GM21717 (cell line): ENCODE measurements at regions not wholly inside any gene's neighbourhood (a gene's known extent, or its start where the extent isn't known, plus 50 kb on each side); places are given as distances from the start of the nearest gene placed in this dataset.
"Not testable (repeated sequence)": the region's sequence is repeated elsewhere in the genome, so short reads cannot be mapped to it uniquely, and the experiment has no call there.

Experiments used
- ATAC-seq: cut with Tn5 transposase; IDR thresholded peaks from one replicate; pipeline ENCODE4 v1.9.1; 2021; ENCODE audit warnings: mild to moderate bottlenecking, moderate library complexity; ENCODE audit not compliant: unreplicated experiment

DNA sequence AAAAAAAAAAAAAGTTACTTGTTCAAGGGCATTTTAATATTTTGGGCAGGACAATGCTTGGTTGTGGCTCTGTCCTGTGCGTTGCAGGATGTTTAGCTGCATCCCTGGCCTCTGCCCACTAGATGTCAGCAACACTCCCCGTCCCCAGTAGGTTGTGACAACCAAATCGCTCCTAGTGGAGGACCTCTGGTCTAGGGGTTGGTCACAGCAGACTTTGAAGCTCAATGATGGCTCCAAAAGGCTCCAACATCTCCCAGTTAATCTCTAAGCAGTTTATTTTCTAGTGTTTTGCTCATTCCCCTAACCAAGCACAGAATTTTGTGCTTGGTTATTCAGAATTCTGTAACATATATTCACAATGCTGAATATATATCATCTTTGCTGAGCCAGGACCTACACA is 67.0 kb downstream of the CHRNA1 start:
- peak; percentile 91 for ATAC-seq

DNA sequence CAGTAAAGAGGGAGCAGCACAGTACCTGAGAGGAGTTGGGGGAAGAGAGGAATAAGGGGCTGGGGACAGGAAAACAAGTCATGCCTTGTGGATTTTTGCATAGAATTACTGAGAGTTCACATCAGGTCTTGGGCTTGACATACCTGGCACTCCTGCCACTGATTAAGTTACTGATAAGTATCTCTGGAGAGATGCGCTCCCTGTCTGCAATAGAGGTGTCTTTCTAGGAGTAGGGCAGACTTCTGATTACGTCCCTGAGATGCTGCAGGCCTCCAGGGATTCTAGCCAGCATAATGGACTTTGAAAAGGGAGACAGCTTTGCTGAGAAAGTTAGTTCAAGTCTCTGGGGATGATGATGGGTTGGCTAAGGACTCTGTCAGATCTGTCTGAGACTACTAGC is 69.4 kb downstream of the CHRNA1 start:
- no peak for ATAC-seq

DNA sequence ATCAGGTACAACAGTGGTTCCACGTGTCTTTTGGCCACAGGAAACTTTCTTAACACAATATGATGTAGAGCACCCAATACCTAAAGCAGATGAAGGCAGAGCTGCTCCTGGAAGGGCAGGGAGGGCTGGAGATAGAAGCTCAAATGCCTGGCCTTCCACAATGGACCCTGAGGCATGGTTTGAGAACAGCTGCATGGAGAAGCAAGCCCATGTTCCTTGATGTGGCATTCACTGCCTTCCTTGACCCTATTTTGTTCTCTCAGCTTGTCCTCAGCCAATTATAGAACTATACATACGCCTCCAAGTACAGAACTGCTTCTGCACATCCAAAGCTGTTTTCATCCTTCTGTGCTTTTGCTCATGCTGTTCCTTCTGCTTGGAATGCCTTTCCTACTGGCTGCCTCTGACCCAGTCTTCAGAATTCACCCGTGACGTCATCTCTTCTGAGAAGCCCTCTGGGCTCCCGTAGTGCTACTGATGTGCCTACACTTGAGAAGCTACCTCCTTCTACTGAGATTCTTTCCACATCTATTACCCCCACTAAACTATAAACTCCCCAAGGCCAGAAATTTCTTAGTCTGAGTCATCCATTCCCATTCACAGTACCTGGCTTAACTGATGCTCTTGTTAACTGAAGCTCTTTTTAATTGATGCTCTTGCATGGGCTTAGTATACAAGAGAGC is 69.9 kb downstream of the CHRNA1 start:
- ATAC-seq = no peak

DNA sequence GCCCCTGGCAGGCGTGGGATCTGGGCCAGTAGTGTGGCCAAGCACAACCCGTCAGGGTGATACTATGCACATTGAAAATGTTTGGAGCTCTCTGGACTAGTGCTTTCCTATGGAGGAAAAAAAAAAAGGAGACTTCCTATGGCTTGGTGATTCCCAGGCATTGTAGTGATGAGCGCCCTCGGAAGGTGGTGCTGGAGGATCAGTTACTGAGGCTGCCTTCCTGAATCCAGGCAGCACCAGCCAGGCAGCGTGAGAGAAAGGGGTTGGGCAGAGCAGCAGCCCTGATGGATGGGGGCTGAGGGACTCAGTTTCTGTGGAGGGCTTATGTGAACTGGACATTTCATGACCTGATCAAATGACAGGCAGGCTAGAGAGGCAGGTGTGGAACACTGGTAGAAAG is 70.9 kb downstream of the CHRNA1 start:
- ATAC-seq = no peak

DNA sequence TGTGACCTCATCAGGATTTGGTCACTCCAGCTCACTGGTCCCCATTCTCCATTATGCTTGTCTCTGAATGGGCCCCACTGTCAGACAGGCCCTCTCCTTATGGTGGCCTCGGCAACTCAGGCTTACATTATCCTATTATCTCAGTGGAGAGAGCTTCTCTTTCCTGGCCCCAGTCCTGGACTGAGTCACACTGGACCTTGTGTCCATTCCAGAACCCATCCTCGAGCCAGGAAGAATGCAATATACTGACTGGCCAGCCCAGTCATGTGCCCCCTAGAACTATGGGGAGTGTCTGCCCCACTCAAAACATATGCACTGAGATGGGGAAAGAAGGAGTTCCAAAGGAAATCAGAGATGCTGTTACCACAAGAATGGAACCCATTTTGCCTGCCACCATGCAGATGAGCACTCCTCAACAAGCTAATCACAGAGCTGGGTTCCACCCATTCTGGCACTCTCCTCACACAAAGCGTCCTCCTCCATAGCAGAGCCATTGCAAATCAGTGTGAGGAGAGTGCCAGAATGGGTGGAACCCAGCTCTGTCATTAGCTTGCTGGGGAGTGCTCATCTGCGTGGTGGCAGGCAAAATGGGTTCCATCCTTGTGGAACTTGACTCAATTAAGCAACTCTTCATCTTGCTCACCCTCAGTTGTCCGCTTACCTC is 71.9 kb downstream of the CHRNA1 start:
- ATAC-seq = no peak

DNA sequence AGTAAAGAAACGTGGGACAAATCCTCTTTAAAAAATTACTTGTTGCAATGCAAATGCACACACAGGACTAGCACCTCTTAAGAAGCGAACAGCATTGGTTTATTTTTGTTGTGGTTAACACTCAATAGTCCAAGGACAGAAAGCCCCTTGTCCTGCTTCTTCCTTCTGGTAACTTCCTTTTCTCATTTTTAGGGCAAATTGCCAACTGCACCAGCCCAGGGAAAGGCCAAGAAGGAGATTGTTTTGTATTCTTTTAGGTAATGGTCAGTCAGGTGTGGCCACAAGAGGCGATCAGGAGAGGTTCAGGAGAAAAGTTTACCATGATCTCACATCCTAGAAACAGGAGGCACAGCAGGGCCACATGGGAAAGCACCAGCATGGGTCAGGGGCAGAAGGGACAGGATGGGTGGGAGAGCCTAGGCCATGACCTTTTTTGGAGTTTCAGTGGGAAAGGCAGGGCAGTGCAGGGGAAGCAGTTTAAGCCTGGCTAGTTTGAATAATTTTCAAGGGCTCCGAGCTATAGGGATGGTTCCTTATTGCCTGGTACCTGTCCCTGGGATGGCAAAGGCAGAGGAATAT is 73.0 kb downstream of the CHRNA1 start:
- ATAC-seq = no peak

DNA sequence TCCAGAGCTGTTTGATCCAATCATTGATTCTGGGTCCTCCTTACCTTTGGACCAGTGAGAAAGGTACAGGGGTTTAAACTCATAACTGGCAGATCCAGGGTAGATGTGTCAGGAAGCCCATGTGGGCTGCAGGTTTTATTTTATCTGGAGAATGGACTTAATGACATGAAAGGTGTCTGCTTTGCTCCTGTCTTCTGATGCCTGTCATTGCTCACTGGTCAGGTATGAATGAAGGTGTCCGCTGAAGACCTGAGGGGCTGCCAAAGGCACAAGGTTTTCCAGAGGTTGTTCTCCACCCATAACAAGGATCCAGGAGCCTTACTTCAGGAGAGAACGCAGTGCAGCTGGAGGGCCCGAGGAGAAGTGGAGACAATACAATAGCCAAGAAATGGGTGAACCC is 74.2 kb downstream of the CHRNA1 start:
- no peak for ATAC-seq

DNA sequence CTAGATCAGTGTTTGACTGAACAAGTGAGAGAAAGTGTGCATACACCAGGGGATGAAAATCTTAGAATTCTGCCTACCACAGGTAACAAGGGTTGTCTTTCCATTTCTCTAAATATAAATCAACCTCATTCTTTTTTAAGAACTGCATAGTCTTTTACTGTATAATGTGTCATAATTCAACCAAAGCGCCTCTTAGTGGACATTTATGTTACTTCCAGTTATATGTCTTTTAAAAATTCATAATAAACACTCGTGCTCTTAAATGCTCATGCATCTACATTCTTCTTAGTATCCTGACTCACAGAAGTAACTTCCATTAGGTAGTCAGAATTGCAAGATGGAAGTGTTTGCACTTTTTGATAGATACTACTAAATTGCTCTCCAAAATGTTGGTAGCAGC is 76.2 kb downstream of the CHRNA1 start:
- ATAC-seq = no peak

DNA sequence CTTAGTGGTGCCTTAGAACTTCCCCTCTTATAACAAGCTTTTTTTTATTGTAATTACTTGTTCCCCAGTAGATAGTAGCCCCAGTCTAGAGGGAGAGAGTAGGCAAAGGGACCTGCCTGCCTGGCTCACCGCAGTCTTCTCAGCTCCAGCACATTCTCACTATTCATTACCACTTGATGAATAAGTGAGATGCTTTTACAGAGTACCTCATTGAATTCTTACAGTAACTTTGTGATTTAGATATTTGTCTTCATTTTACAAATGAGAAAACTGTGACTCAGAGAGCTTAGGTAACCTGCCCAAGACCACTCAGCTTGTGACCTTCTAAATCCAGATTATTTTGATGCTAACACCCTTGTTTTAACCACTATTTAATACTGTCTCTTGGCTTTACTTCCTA is 77.8 kb downstream of the CHRNA1 start:
- ATAC-seq = no peak

DNA sequence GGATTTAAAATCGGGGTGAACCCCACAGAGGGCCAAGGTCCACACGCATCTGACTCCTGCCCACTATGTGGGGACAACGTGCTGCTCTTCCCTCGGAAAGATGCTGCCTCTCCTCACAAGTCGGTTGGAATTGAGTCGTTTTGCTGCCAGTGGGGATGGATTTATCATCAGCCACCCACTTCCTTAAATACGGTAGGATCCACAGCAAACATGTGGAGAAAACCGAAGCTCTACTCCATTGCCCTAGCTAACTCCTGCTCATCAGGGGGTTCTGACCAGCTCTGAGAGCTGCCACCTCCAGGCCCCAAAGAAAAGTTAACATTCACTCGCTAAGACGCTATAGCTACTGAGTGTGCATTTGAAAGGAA is 80.9 kb downstream of the CHRNA1 start:
- ATAC-seq = no peak

DNA sequence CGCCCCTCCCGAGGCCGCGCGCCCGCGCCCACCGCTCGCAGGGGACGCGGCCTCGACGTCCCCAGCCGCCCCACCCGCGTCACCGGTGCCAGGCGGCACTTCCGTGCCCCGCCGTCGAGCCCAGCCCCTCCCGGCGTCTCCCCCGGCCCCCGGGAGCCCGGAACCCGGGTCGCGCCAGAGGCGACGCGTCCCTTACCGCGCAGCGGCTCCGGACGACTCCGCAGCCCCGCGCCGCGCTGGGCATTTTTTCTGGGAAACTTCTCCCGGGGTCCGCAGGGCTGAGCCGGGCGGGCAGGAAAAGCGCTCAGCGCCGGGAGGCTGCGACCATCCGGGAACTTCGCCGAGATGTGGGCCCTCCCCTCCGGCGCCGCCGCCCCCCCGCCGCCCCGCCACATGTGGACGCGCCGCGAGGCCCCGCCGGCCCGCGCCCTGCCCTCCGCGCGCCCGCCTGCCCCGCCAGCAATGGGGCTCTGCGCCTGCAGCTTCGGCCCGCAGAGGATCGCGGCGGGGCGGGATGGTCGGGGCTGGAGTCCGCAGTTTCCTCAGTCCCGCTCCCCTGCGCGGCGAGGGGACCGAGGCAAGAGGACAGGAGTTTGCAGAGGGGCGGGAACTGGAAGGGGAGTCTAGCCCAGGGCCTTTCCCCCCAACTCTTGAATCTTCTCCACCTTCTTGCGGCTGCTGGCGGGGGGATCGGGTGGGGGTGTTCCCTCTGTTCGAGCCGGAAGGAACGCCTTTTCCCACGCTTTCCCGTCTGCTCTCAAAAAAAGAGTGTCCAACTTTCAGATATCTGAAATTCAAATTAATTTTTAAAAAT is 81.5 kb downstream of the CHRNA1 start:
- ATAC-seq = peak; percentile 46

DNA sequence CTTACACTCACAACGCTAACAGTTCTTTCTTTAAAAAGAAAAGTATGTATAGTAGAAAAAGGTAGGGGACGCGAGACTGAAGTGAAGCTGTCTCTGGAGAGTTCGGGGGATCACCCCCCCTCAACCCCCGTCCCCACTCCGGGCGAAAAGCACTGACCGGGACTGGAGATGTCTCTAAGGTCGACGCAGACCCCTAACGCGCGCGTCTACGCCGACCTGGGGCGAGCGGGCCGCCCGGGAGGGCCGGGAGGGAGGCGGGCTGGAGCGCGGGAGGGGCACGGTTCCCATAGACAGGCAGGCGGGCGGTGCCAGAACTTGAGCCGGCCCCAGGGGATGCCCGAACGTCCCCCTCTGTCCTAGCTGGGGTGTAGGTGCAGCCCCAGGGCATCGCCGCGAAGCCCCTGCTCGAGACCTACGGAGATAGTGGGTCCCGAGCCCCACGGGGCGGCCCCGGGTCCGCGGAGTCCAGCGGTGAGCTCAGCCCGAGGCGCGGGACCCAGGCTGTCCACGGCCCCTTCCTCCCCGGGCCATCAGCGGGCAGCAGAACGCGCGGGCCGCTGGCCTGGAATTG is 82.2 kb downstream of the CHRNA1 start:
- ATAC-seq = peak; percentile 44

DNA sequence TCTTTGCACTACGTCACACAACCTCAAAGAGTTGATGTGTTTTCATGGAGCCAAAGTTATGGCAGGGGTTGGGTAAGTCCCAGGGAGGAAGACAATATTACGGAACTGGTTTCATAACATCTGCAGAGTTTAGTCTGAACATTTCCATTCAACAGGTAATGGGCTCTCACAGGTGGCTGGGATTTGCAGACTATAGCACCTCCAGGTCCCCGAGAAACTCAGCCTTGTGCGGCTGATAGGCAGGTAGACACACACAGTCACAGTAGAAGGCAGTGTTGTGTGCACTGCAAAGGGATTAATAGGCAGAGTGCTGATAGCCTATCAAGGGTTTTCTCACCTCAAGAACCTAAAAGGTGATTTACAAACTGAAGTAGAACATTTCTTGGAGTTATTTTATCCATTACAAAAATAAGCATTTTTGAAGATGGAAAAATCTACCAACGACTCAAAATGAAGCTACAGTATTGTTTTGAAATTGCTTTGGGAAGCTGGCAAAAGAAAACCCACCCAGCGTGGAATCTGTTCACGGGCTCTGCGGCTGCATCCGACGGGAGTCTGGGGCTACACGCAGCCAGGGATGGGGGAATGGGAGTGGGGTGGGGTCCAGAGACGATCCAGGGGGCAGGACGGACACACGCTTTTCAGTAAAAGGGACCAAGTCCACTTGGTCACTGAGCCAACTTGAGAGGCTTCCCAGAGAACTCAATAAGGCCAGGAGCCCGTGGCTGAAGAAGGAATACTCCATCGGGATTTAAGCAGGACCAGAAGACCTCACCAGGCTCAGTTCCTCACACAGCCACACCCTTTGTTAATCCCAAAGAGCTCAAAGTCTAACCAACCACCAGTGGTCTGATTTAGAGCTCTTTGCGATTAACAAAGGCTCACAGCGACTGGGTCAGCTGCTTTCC is 82.9 kb downstream of the CHRNA1 start:
- no peak for ATAC-seq

DNA sequence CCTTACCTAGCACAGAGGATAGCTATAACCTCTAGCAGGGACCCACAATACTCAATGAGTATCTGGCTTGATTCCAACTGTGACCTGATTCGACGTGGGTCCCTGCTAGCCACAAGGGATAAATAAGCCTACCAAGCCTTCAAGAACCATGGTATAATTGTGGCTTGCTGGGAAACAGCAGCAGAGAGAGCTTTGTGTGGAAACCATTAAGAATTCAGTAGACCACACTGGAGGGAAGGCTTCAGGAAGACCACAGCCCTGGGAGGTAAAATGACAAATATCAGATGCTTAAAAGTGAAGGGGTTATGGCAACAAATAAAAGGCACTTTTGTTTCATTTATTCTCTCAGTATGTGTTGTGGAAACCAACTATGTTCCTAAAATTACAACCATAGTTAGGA is 82.6 kb upstream of the WIPF1 start:
- ATAC-seq = no peak

DNA sequence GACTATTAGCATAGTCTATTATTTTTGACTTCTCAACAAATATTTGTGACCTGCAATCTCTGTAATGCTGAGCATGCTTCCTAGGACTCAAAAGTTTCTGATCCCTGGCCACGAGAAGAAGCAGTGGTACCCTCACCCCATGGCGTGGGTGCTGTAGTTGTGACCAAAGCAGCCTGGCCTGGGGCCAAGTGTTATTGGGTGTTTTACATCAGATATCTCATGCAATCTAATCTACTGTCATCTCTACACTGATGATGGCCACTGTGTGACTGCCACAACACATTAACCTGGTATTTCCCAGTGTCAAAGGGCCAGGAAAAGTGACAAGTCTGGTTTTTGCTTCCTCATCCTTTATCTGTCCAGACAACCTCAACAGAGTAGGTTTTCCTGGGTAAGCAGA is 80.8 kb upstream of the WIPF1 start:
- ATAC-seq = no peak

DNA sequence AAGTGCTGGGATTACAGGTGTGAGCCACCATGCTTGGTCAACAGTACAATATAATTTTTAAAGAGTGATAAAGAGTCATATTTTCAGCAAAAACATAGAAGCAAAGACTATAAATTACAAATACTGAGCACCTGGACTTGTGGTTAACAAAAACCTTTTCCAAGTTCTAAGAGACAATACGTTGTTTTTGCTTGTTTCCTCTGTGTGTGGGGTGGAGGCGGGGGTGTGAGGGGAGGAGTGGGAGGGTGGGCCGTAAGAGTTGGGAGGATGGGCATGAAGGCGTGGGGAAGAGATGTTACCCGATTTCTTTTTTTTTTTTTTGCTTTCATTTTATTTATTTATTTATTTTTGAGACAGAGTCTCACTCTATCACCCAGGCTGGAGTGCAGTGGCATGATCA is 78.0 kb upstream of the WIPF1 start:
- no peak for ATAC-seq

DNA sequence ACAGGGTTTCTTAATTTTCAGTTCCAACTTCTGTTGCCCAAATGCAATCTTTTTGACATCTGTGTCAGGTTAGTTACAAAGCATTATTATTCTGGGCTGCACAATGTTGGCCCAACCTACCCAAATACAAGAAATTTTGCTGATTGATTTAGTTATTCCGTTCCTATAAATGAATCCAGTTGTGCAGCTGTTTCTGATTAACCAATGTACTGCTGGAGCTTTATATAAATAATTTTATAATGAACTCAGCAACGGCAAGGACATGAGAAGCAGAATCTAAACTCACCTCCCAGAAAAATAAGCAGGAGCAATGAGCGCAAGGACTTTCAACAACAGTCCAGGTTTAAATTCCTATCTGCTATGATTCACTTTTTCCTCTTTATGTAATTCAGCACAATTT is 76.3 kb upstream of the WIPF1 start:
- no peak for ATAC-seq

DNA sequence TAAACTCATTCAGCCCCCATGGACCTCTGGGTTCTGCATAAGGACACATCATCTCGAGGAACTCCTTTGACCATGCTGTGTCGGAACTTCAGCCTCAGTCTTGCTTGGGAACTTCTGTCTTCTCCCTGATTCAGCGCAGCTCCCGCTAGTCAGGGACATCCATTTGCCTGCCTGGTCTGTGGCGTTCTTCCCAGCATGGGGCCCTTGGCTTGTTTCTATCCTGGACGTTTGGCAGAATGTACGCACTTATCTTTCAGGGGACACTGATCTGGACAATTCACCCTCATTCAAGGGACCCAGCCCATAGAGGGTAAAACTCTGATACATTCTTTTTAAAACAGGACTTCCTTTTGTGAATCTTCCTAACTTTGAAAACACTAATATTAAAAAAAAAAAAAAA is 75.8 kb upstream of the WIPF1 start:
- ATAC-seq = no peak

DNA sequence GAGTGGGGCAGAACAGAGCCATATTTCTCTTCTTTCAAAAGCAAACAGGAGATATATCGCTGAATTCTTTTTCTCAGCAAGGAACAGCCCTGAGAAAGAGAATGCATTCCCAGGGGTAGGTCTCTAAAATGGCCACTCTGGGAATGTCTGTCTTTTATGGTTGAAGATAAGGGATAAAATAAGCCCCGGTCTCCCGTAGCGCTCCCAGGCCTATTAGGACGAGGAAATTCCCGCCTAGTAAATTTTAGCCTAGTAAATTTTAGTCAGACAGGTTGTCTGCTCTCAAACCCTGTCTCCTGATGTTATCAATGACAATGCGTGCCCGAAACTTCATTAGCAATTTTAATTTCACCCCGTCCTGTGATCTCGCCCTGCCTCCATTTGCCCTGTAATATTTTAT is 73.9 kb upstream of the WIPF1 start:
- not testable (repeated sequence) for ATAC-seq

DNA sequence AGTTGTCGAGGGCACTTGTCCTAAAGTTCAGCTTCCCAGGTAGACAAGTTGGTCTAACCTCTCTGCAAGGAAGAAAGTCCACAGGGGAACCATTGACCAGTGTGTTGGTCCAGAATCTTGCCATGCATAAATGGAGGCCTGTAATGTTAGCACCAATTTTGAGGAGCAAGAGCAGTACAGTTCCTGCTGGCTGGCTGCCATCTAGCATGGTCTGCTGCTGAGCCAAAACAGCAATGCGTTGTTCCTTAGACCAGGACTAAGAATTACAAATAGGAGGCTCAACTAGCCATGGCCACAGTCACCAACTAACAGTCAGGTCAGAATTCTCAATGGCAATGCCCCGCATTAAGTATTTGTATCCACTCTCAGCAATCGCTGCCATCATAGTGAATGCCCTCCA is 72.8 kb upstream of the WIPF1 start:
- ATAC-seq = no peak
